T-cell (primary cell): ENCODE measurements at regions not wholly inside any gene's neighbourhood (a gene's known extent, or its start where the extent isn't known, plus 50 kb on each side); places are given as distances from the start of the nearest gene placed in this dataset.

Source experiments
- ATAC-seq, 4 experiments: fragments of 200-7000 bp in 3 of 4; fragments of 150-1000 bp in 1 of 4; cut with Tn5 transposase; replicated peaks in 1 of 4; 1 replicate in 3 of 4; 2 replicates in 1 of 4; pipeline ENCODE4 v1.10.0; 2021; ENCODE audit warnings: moderate library complexity in 3 of 4, mild to moderate bottlenecking in 2 of 4, moderate number of reproducible peaks in 1 of 4
- CTCF ChIA-PET, 2 donors: fragments of 300-600 bp; sonication (Branson Sonifier 250); formaldehyde crosslinking; loops; one replicate each; lab custom pipeline; 2022; ENCODE audit warnings: antibody characterized with exemption in 2 of 2; lab: Charles Lee
- POLR2A ChIA-PET, 2 donors: fragments of 300-600 bp; sonication (Branson Sonifier 250); formaldehyde crosslinking; loops; one replicate each; lab custom pipeline; 2022; ENCODE audit warnings: antibody characterized with exemption in 2 of 2; lab: Charles Lee
- DNase-seq, 35 experiments: peaks; one replicate each; pipeline versions ENCODE4 v3.0.0 to v3.0.0-alpha.2; 2013 to 2023
- H3K27ac ChIP-seq: one replicate; pipeline ENCODE4 v1.5.1; 2013; ENCODE audit warnings: low read length
- H3K27me3 ChIP-seq, 2 experiments: replicated peaks in 1 of 2; 1 replicate in 1 of 2; 2 replicates in 1 of 2; pipeline versions ENCODE4 v1.6.1 to v1.7.0; 2013; ENCODE audit warnings: low read length in 1 of 2, mixed read lengths in 1 of 2; ENCODE audit not compliant: control insufficient read depth in 2 of 2, insufficient read depth in 2 of 2; ENCODE audit errors: extremely low read depth in 1 of 2
- H3K36me3 ChIP-seq, 2 donors: 1 replicate in 1 of 2; 2 replicates in 1 of 2; pipeline versions ENCODE4 v1.6.1 to v1.7.0; 2013; ENCODE audit warnings: low read length in 1 of 2; ENCODE audit not compliant: control insufficient read depth in 2 of 2, insufficient read depth in 1 of 2; ENCODE audit errors: extremely low read depth in 1 of 2
- H3K4me1 ChIP-seq, 2 experiments: 1 replicate in 1 of 2; 2 replicates in 1 of 2; pipeline versions ENCODE4 v1.6.1 to v1.7.0; 2013; ENCODE audit warnings: low read length in 2 of 2, mixed read lengths in 1 of 2; ENCODE audit not compliant: insufficient read depth in 2 of 2, control insufficient read depth in 1 of 2; ENCODE audit errors: extremely low read depth in 1 of 2
- H3K4me3 ChIP-seq, 2 donors: 1 replicate in 1 of 2; 2 replicates in 1 of 2; pipeline versions ENCODE4 v1.5.1 to v1.7.0; 2013; ENCODE audit warnings: mild to moderate bottlenecking in 2 of 2, low read length in 1 of 2, moderate library complexity in 1 of 2; ENCODE audit not compliant: control insufficient read depth in 1 of 2; ENCODE audit errors: extremely low read depth in 1 of 2
- H3K9me3 ChIP-seq: 2 replicates; pipeline ENCODE4 v1.7.0; 2013
- H3K27ac Mint-ChIP-seq, 2 donors: one replicate each; pipeline ENCODE4 v1.8.0; 2020 to 2021; ENCODE audit warnings: mild to moderate bottlenecking in 2 of 2, mixed read lengths in 2 of 2
- H3K27me3 Mint-ChIP-seq, 2 donors: one replicate each; pipeline ENCODE4 v1.8.0; 2021 to 2022; ENCODE audit warnings: mixed read lengths in 2 of 2
- H3K36me3 Mint-ChIP-seq: one replicate; pipeline ENCODE4 v1.8.0; 2021; ENCODE audit warnings: mixed read lengths
- H3K4me1 Mint-ChIP-seq, 3 donors: one replicate each; pipeline ENCODE4 v1.8.0; 2020 to 2022; ENCODE audit warnings: mixed read lengths in 3 of 3, mild to moderate bottlenecking in 1 of 3
- H3K4me3 Mint-ChIP-seq, 3 donors: one replicate each; pipeline ENCODE4 v1.8.0; 2020 to 2022; ENCODE audit warnings: mild to moderate bottlenecking in 3 of 3, mixed read lengths in 3 of 3, moderate library complexity in 3 of 3
- H3K9me3 Mint-ChIP-seq, 3 donors: one replicate each; pipeline ENCODE4 v1.8.0; 2020 to 2022; ENCODE audit warnings: mixed read lengths in 3 of 3
- WGBS: methylation state at CpG from one replicate; pipeline ENCODE4 v1.1.5; 2013; ENCODE audit warnings: missing lambda C conversion rate; ENCODE audit not compliant: insufficient coverage; 5-methylcytosine and 5-hydroxymethylcytosine counted together

DNA sequence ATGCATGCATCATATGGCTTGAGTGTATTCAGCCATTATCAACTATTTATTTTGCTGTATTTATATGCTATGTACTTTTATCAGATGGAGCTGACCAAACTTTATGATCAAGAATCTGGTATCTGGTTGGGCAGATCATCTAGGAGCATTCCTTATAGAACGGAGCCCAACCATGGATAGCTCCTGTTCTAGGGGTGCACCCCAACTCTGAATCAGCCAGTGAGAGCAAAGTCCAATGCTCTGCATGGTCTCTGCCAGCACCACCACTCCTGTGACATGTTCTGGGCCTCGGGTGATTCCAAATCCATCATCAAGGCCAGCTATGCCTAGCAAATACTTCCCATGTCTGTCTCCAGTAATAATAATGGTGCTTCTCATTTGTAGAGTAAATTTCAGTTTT, 517.5 kb downstream of the AGTPBP1 start:
- no peaks in the 10 kb centered on the region for H3K36me3 Mint-ChIP-seq
- H3K4me1 Mint-ChIP-seq: no peaks in the 10 kb centered on the region
- no peaks in the 10 kb centered on the region for H3K36me3 ChIP-seq
- 100% methylated on average over 1 of the region's 2 CpGs for WGBS
- no peak overlapping the region for H3K27ac ChIP-seq
- H3K4me3 ChIP-seq: no peak overlapping the region
- H3K4me3 Mint-ChIP-seq: no peak overlapping the region
- CTCF ChIA-PET: interaction anchor here in 1 of 2 donors (0.6 kb wide), 1 partner anchor 312 kb away, joined by 3 read pairs; no protein-coding TSS in a partner anchor
- H3K27me3 ChIP-seq: peaks cover 0 to 3% of the 10 kb centered on the region in 2 experiments
- POLR2A ChIA-PET: no interaction called here
- no peaks in the 10 kb centered on the region for H3K4me1 ChIP-seq
- no peak overlapping the region for H3K27ac Mint-ChIP-seq
- no peak for DNase-seq
- no peaks in the 10 kb centered on the region for H3K9me3 ChIP-seq
- ATAC-seq: no peak
- H3K9me3 Mint-ChIP-seq: no peaks in the 10 kb centered on the region
- no peaks in the 10 kb centered on the region for H3K27me3 Mint-ChIP-seq

DNA sequence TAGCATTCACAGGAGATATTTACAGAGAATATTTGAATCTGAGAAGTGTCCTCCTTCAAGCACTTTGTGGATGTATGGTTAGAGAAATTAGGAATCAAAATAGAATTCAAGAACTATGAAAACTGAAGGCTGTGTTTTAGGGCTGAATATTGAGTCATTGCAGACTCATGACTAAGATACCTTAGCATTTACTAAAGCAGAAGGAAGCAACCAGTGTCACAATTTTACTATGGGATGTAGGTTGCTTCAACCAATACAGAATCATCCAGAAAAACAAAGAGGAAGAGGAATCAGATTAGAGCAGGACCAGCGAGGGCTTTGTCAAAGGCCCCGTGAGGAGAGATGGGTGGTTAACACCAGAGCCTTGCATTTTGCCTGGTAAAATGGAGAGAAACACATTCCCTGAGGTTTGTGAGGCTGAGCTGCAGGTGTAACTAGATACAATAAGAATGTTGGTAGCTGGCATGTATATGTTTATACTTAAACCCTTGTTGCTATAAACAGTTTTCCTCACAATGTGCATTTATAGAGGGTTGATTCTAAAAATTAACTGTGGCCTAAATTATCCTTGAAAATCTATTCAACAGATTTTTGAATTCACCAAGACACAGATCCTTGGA, 518.1 kb downstream of the AGTPBP1 start:
- H3K27me3 ChIP-seq: peaks cover 0 to 3% of the 10 kb centered on the region in 2 experiments
- Mint-ChIP-seq H3K9me3 (no peaks in the 10 kb centered on the region), H3K4me1 (no peaks in the 10 kb centered on the region), H3K4me3 (no peak overlapping the region), H3K36me3 (no peaks in the 10 kb centered on the region), H3K27ac (no peak overlapping the region), H3K27me3 (no peaks in the 10 kb centered on the region)
- no peaks in the 10 kb centered on the region for H3K36me3 ChIP-seq
- CTCF ChIA-PET: interaction anchor here in 1 of 2 donors (0.6 kb wide), 1 partner anchor 312 kb away, joined by 3 read pairs; no protein-coding TSS in a partner anchor
- no CpG with 5 or more reads among the region's 2 CpGs for WGBS
- H3K27ac ChIP-seq: no peak overlapping the region
- DNase-seq (no peak), ATAC-seq (no peak)
- H3K4me3 ChIP-seq: no peak overlapping the region
- POLR2A ChIA-PET: no interaction called here
- no peaks in the 10 kb centered on the region for H3K9me3 ChIP-seq
- no peaks in the 10 kb centered on the region for H3K4me1 ChIP-seq

DNA sequence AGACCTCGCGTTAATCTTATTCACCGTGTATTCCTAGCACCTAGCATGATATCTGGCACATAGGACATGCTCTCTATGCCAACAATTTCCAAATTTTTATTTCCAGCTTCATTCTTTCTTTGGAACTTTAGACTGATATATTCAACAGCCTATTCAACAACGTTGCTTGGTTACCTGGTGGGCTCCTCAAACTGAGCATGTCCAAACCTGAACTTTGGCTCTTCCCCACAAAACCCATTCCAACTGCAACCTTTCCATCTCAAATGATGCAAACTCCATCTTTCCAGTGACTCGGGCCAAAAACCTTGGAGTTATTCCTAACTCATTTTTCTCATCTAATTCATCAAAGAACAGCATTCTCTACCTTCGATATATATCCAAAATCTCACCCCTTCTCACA, 525.2 kb downstream of the AGTPBP1 start:
- no peak for ATAC-seq

DNA sequence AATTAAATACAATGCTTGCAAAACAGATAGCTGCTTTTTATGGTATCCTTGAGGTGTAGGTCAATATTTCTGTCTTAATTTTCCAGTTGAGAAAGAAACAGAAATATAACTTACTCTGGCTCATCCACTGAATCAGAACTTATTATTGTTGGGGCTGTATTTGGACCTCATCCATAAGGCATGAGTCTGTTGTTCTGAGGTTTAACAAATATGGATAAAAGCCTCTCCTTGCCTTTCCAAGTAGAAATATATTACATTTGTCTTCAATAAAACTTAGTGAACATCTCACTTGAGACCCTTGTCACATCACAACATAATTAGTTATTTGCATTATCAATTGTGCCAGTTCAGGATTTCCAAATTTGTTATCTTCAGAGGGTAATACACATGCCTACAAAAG, 525.8 kb downstream of the AGTPBP1 start:
- Mint-ChIP-seq H3K9me3 (no peaks in the 10 kb centered on the region), H3K27me3 (peaks cover 0 to 12% of the 10 kb centered on the region in 2 donors), H3K4me3 (no peak overlapping the region), H3K27ac (no peak overlapping the region), H3K36me3 (no peaks in the 10 kb centered on the region), H3K4me1 (no peaks in the 10 kb centered on the region)
- no peak for DNase-seq
- ChIA-PET POLR2A (no interaction called here), CTCF (no interaction called here)
- H3K27ac ChIP-seq: no peak overlapping the region
- H3K9me3 ChIP-seq: no peaks in the 10 kb centered on the region
- H3K36me3 ChIP-seq: no peaks in the 10 kb centered on the region
- no peak for ATAC-seq
- H3K4me3 ChIP-seq: no peak overlapping the region
- peaks cover 0 to 3% of the 10 kb centered on the region in 2 experiments for H3K27me3 ChIP-seq
- no peaks in the 10 kb centered on the region for H3K4me1 ChIP-seq

More for the DNA sequence above, 525.2 kb downstream of the AGTPBP1 start:
- Mint-ChIP-seq H3K4me3 (no peak overlapping the region), H3K4me1 (no peaks in the 10 kb centered on the region), H3K27ac (no peak overlapping the region), H3K27me3 (peaks cover 0 to 12% of the 10 kb centered on the region in 2 donors), H3K9me3 (no peaks in the 10 kb centered on the region), H3K36me3 (no peaks in the 10 kb centered on the region)
- no peak overlapping the region for H3K4me3 ChIP-seq
- H3K4me1 ChIP-seq: no peaks in the 10 kb centered on the region
- CTCF ChIA-PET: no interaction called here
- H3K27ac ChIP-seq: no peak overlapping the region
- POLR2A ChIA-PET: no interaction called here
- peaks cover 0 to 3% of the 10 kb centered on the region in 2 experiments for H3K27me3 ChIP-seq
- DNase-seq: no peak
- H3K36me3 ChIP-seq: no peaks in the 10 kb centered on the region
- 77% methylated on average over 6 of the region's 6 CpGs for WGBS
- no peaks in the 10 kb centered on the region for H3K9me3 ChIP-seq

DNA sequence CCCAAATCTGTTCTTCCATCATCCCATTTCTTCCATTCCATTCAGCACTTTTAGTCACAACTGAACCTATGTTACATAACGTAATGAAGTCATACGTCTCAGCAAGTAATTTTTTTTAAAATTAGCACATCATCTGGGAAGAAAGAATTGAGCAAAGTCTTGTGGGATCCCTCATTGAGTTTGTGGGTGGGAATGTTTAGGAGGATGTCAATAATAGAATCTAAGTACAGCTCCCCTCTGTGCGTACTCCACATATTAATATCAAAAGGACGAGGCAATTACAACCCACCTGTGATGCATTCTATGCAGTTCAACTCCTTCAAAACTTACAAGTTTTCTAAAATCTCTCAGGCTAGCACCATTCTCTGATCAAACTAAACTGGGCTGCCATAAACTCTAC, 526.3 kb downstream of the AGTPBP1 start:
- ChIA-PET POLR2A (no interaction called here), CTCF (interaction anchor here in 1 of 2 donors (0.5 kb wide), 1 partner anchor 9 kb away, joined by 6 read pairs; no protein-coding TSS in a partner anchor)
- H3K4me1 Mint-ChIP-seq: no peaks in the 10 kb centered on the region
- peaks cover 0 to 12% of the 10 kb centered on the region in 2 donors for H3K27me3 Mint-ChIP-seq
- WGBS: no CpG with 5 or more reads among the region's 4 CpGs
- H3K27ac Mint-ChIP-seq: no peak overlapping the region
- no peaks in the 10 kb centered on the region for H3K4me1 ChIP-seq
- no peaks in the 10 kb centered on the region for H3K9me3 Mint-ChIP-seq
- H3K36me3 ChIP-seq: no peaks in the 10 kb centered on the region
- no peak overlapping the region for H3K4me3 Mint-ChIP-seq
- ATAC-seq (no peak), DNase-seq (no peak)
- H3K36me3 Mint-ChIP-seq: no peaks in the 10 kb centered on the region
- H3K4me3 ChIP-seq: no peak overlapping the region
- no peak overlapping the region for H3K27ac ChIP-seq
- H3K27me3 ChIP-seq: peaks cover 0 to 3% of the 10 kb centered on the region in 2 experiments
- no peaks in the 10 kb centered on the region for H3K9me3 ChIP-seq

DNA sequence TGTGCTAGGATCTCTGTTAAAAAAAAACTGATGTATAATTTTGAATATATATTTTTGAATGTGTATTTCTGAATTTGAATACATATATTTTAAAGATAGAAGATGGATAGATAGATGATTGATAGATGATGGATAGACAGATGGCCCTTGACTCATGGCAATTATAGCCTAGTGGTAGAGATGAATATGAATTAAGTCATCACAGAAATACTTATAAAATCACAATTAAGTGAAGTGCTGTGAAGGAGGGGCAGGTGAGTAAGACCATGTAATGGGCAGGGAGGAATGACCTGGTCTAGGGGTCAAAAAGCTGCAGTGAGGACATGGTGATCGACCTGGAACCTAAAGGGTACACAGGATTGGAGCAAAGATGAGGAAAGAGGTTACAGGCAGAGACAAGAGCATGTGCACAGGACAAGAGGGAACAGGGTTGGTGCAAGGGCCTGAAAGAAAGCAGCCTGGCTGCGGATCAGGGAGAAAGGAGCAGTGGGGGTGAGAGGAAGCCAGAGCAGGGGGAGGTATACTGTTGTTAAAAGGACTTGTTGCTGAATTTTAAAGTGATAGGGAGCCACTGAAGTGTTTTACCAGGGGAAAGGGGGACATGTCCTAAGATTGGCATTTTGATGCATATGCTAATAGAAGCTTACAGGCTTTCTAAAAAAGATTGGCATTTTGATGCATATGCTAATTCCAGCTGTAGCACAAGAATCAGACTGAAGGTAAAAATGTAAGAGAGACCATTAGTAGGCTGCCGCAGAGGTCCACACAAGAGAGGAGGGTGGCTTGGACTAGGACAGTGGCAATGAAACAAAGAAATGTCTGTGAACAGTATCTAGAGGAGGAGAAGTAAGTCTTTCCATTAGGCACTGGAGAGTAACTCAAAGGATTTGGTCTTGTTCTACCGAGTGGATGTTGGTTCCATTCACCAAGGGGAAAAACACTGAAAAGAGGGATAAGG, 527.8 kb downstream of the AGTPBP1 start:
- DNase-seq (no peak), ATAC-seq (no peak)
- Histone ChIP-seq H3K27me3 (peaks cover 2 to 3% of the 10 kb centered on the region in 2 experiments), H3K27ac (no peak overlapping the region), H3K4me1 (no peaks in the 10 kb centered on the region), H3K4me3 (no peak overlapping the region), H3K36me3 (no peaks in the 10 kb centered on the region), H3K9me3 (no peaks in the 10 kb centered on the region)
- ChIA-PET CTCF (no interaction called here), POLR2A (no interaction called here)
- Mint-ChIP-seq H3K27ac (no peak overlapping the region), H3K27me3 (peaks cover 0 to 12% of the 10 kb centered on the region in 2 donors), H3K4me1 (no peaks in the 10 kb centered on the region), H3K9me3 (no peaks in the 10 kb centered on the region), H3K36me3 (no peaks in the 10 kb centered on the region), H3K4me3 (no peak overlapping the region)
- 79% methylated on average over 4 of the region's 4 CpGs for WGBS
